ENCODE measurements at regions not wholly inside any gene's neighbourhood (a gene's known extent, or its start where the extent isn't known, plus 50 kb on each side); places are given as distances from the start of the nearest gene placed in this dataset.

- H3K36me3 Mint-ChIP-seq: peaks cover 7 to 10% of the 10 kb centered on the region in 2 donors
- no peak overlapping the region for H3K4me3 Mint-ChIP-seq
- H3K27ac Mint-ChIP-seq: peak overlapping the region; percentile 77
- DNase-seq (no peak), ATAC-seq (replicated peaks) (peak; percentile 78 to 84)
- peaks cover under 1 to 7% of the 10 kb centered on the region in 2 donors for H3K9me3 Mint-ChIP-seq
- no peaks in the 10 kb centered on the region for H3K27me3 Mint-ChIP-seq
- peaks cover 18 to 24% of the 10 kb centered on the region in 2 donors for H3K4me1 Mint-ChIP-seq
Measured at GRCh38 chr7:41870461-41871138, 167.7 kb upstream of the INHBA start.

GRCh38 chr7:41869997-41870396 is 167.1 kb upstream of the INHBA start:
- Mint-ChIP-seq H3K27ac (peak overlapping the region; percentile 77), H3K4me3 (no peak overlapping the region)

GRCh38 chr7:41869596-41869995 is 166.7 kb upstream of the INHBA start:
- DNase-seq: no peak
- Mint-ChIP-seq H3K9me3 (peaks cover 5 to 15% of the 10 kb centered on the region in 2 donors), H3K4me3 (no peak overlapping the region), H3K36me3 (peaks cover 12 to 17% of the 10 kb centered on the region in 2 donors), H3K27me3 (no peaks in the 10 kb centered on the region), H3K4me1 (peaks cover 14 to 18% of the 10 kb centered on the region in 2 donors), H3K27ac (peak overlapping the region; percentile 77)
- no peak for ATAC-seq (replicated peaks)

More at GRCh38 chr7:41869997-41870396, 167.1 kb upstream of the INHBA start:
- DNase-seq (no peak), ATAC-seq (replicated peaks) (peak; percentile 67 to 70)
- peaks cover 12 to 14% of the 10 kb centered on the region in 2 donors for H3K36me3 Mint-ChIP-seq
- H3K4me1 Mint-ChIP-seq: peaks cover 18 to 20% of the 10 kb centered on the region in 2 donors
- H3K27me3 Mint-ChIP-seq: no peaks in the 10 kb centered on the region
- H3K9me3 Mint-ChIP-seq: peaks cover 5 to 12% of the 10 kb centered on the region in 2 donors

GRCh38 chr7:41869091-41869490 is 166.2 kb upstream of the INHBA start:
- no peak for ATAC-seq (replicated peaks)
- Mint-ChIP-seq H3K9me3 (peaks cover 5 to 16% of the 10 kb centered on the region in 2 donors), H3K27me3 (no peaks in the 10 kb centered on the region), H3K27ac (no peak overlapping the region), H3K4me3 (no peak overlapping the region), H3K4me1 (peaks cover 10 to 13% of the 10 kb centered on the region in 2 donors), H3K36me3 (peaks cover 12 to 22% of the 10 kb centered on the region in 2 donors)
- DNase-seq: no peak

GRCh38 chr7:41867639-41868280 is 164.9 kb upstream of the INHBA start:
- Mint-ChIP-seq H3K27ac (no peak overlapping the region), H3K4me1 (peaks cover 8 to 10% of the 10 kb centered on the region in 2 donors), H3K9me3 (peaks cover 5 to 21% of the 10 kb centered on the region in 2 donors), H3K36me3 (peaks cover 12 to 26% of the 10 kb centered on the region in 2 donors), H3K4me3 (no peak overlapping the region), H3K27me3 (no peaks in the 10 kb centered on the region)
- ATAC-seq (replicated peaks) (no peak), DNase-seq (no peak)

- ATAC-seq (replicated peaks) (no peak), DNase-seq (no peak)
- peaks cover 5 to 21% of the 10 kb centered on the region in 2 donors for H3K9me3 Mint-ChIP-seq
- no peak overlapping the region for H3K27ac Mint-ChIP-seq
- peaks cover 11 to 26% of the 10 kb centered on the region in 2 donors for H3K36me3 Mint-ChIP-seq
- H3K27me3 Mint-ChIP-seq: no peaks in the 10 kb centered on the region
- H3K4me1 Mint-ChIP-seq: peaks cover 9 to 14% of the 10 kb centered on the region in 2 donors
- H3K4me3 Mint-ChIP-seq: no peak overlapping the region
Measured at GRCh38 chr7:41862261-41862660, 159.4 kb upstream of the INHBA start.

GRCh38 chr7:41861642-41862041 is 158.8 kb upstream of the INHBA start:
- Mint-ChIP-seq H3K27ac (no peak overlapping the region), H3K36me3 (peaks cover 10 to 25% of the 10 kb centered on the region in 2 donors), H3K27me3 (no peaks in the 10 kb centered on the region), H3K4me3 (no peak overlapping the region), H3K4me1 (peaks cover 9 to 14% of the 10 kb centered on the region in 2 donors), H3K9me3 (peaks cover 5 to 21% of the 10 kb centered on the region in 2 donors)
- DNase-seq (no peak), ATAC-seq (replicated peaks) (peak; percentile 41 to 60)

- peaks cover 0 to 10% of the 10 kb centered on the region in 2 donors for H3K27me3 Mint-ChIP-seq
- no peak overlapping the region for H3K4me3 Mint-ChIP-seq
- no peak for DNase-seq
- ATAC-seq (replicated peaks): no peak
- peaks cover 0 to 2% of the 10 kb centered on the region in 2 donors for H3K9me3 Mint-ChIP-seq
- no peaks in the 10 kb centered on the region for H3K36me3 Mint-ChIP-seq
- H3K4me1 Mint-ChIP-seq: peaks cover 15 to 30% of the 10 kb centered on the region in 2 donors
- H3K27ac Mint-ChIP-seq: no peak overlapping the region
Measured at GRCh38 chr7:41858201-41858600, 155.3 kb upstream of the INHBA start.

GRCh38 chr7:41855798-41856197 is 152.9 kb upstream of the INHBA start:
- ATAC-seq (replicated peaks): no peak
- peaks cover 0 to 8% of the 10 kb centered on the region in 2 donors for H3K9me3 Mint-ChIP-seq

GRCh38 chr7:41847606-41848005 is 144.7 kb upstream of the INHBA start:
- no peak overlapping the region for H3K4me3 Mint-ChIP-seq
- H3K9me3 Mint-ChIP-seq: peaks cover 10 to 13% of the 10 kb centered on the region in 2 donors
- H3K36me3 Mint-ChIP-seq: peaks cover 6 to 11% of the 10 kb centered on the region in 2 donors
- H3K27ac Mint-ChIP-seq: no peak overlapping the region
- H3K27me3 Mint-ChIP-seq: no peaks in the 10 kb centered on the region
- DNase-seq: no peak
- no peak for ATAC-seq (replicated peaks)
- no peaks in the 10 kb centered on the region for H3K4me1 Mint-ChIP-seq

More at GRCh38 chr7:41855798-41856197, 152.9 kb upstream of the INHBA start:
- DNase-seq: no peak
- peaks cover 0 to 10% of the 10 kb centered on the region in 2 donors for H3K27me3 Mint-ChIP-seq
- H3K36me3 Mint-ChIP-seq: peaks cover 0 to 2% of the 10 kb centered on the region in 2 donors
- peaks cover 9 to 16% of the 10 kb centered on the region in 2 donors for H3K4me1 Mint-ChIP-seq
- no peak overlapping the region for H3K27ac Mint-ChIP-seq
- H3K4me3 Mint-ChIP-seq: no peak overlapping the region

GRCh38 chr7:41847151-41847550 is 144.3 kb upstream of the INHBA start:
- Mint-ChIP-seq H3K27me3 (no peaks in the 10 kb centered on the region), H3K4me3 (no peak overlapping the region), H3K4me1 (no peaks in the 10 kb centered on the region), H3K27ac (no peak overlapping the region), H3K9me3 (peaks cover 13 to 14% of the 10 kb centered on the region in 2 donors), H3K36me3 (peaks cover 6 to 11% of the 10 kb centered on the region in 2 donors)
- DNase-seq (no peak), ATAC-seq (replicated peaks) (no peak)

- no peak overlapping the region for H3K27ac Mint-ChIP-seq
- no peak for ATAC-seq (replicated peaks)
- no peak for DNase-seq
- H3K36me3 Mint-ChIP-seq: peaks cover 0 to 3% of the 10 kb centered on the region in 2 donors
- no peaks in the 10 kb centered on the region for H3K27me3 Mint-ChIP-seq
- H3K9me3 Mint-ChIP-seq: peaks cover 11 to 15% of the 10 kb centered on the region in 2 donors
- H3K4me3 Mint-ChIP-seq: no peak overlapping the region
- H3K4me1 Mint-ChIP-seq: peaks cover 0 to 3% of the 10 kb centered on the region in 2 donors
Measured at GRCh38 chr7:41842956-41843355, 140.1 kb upstream of the INHBA start.

GRCh38 chr7:41837916-41838315 is 135.0 kb upstream of the INHBA start:
- H3K4me1 Mint-ChIP-seq: peaks cover 7 to 19% of the 10 kb centered on the region in 2 donors
- peaks cover 14 to 15% of the 10 kb centered on the region in 2 donors for H3K9me3 Mint-ChIP-seq
- H3K27ac Mint-ChIP-seq: no peak overlapping the region
- H3K4me3 Mint-ChIP-seq: no peak overlapping the region
- no peak for ATAC-seq (replicated peaks)
- no peak for DNase-seq
- H3K27me3 Mint-ChIP-seq: no peaks in the 10 kb centered on the region
- H3K36me3 Mint-ChIP-seq: no peaks in the 10 kb centered on the region

- ATAC-seq (replicated peaks) (no peak), DNase-seq (no peak)
- H3K9me3 Mint-ChIP-seq: peaks cover 18 to 19% of the 10 kb centered on the region in 2 donors
- H3K4me1 Mint-ChIP-seq: peaks cover 10 to 21% of the 10 kb centered on the region in 2 donors
- peaks cover 0 to 9% of the 10 kb centered on the region in 2 donors for H3K36me3 Mint-ChIP-seq
- no peak overlapping the region for H3K4me3 Mint-ChIP-seq
- H3K27ac Mint-ChIP-seq: no peak overlapping the region
- H3K27me3 Mint-ChIP-seq: no peaks in the 10 kb centered on the region
Measured at GRCh38 chr7:41835976-41836530, 133.2 kb upstream of the INHBA start.

Data from stimulated activated naive B cell treated with anti-CD40 and anti-IgM and Interleukin-4, amounts not matched to agents 10 μg/mL and 1 μg/mL and 100 μg/mL, for 72 hours (primary cell).